HepG2 (cell line): ENCODE measurements at regions not wholly inside any gene's neighbourhood (a gene's known extent, or its start where the extent isn't known, plus 50 kb on each side); places are given as distances from the start of the nearest gene placed in this dataset.

ENCODE experiments used
- ATAC-seq: fragments of 200-7000 bp; cut with Tn5 transposase; 3 replicates; pipeline ENCODE4 v1.9.1; 2020; ENCODE audit warnings: mild to moderate bottlenecking, moderate library complexity
- BruUV-seq: library from RNA; stranded (reverse); fragments of 400-500 nt; replicated peaks from 2 replicates; lab custom pipeline; 2021; lab: Mats Ljungman, UMichigan
- CTCF ChIA-PET: fragments of 300-600 bp; formaldehyde crosslinking; extraction: SDS; loops from one replicate; lab custom pipeline; 2021; ENCODE audit warnings: low total read pairs, inconsistent platforms, low intra/inter-chr PET ratio; lab: Yijun Ruan, JAX
- POLR2A ChIA-PET: fragments of 350-600 bp; sonication (Branson Sonifier 250); formaldehyde crosslinking; loops from one replicate; lab custom pipeline; 2020; ENCODE audit warnings: antibody characterized with exemption, inconsistent platforms; lab: Yijun Ruan, JAX
- DNase-seq: peaks from one replicate; pipeline ENCODE4 v3.0.0-alpha.2; 2015; ENCODE audit warnings: low spot score
- FAIRE-seq: peaks from 3 replicates; lab custom pipeline; 2011; peaks lifted over from hg19 to GRCh38; lab: Jason Lieb, UNC
- H2AFZ ChIP-seq: one replicate; pipeline ENCODE4 v1.6.1; 2011; ENCODE audit warnings: low read length, inconsistent platforms
- H3K27ac ChIP-seq: fragments of 300-600 bp; 3 replicates; pipeline ENCODE4 v1.8.0; 2011; ENCODE audit warnings: mixed run types, mild to moderate bottlenecking, mixed read lengths, low read length, inconsistent platforms; ENCODE audit not compliant: insufficient read depth; ENCODE audit errors: extremely low read length
- H3K27me3 ChIP-seq, 2 experiments: fragments of 200-600 bp in 1 of 2; 2 replicates in 1 of 2; 3 replicates in 1 of 2; pipeline versions ENCODE4 v1.6.0 to v1.8.0; 2011; ENCODE audit warnings: low read length in 2 of 2, mild to moderate bottlenecking in 2 of 2, moderate library complexity in 2 of 2, inconsistent platforms in 1 of 2; ENCODE audit not compliant: insufficient read depth in 2 of 2, control insufficient read depth in 1 of 2
- H3K36me3 ChIP-seq, 2 experiments: fragments of 200-600 bp in 1 of 2; replicated peaks in 1 of 2; 2 replicates in 1 of 2; 3 replicates in 1 of 2; pipeline versions ENCODE4 v1.5.1 to v1.8.0; 2011; ENCODE audit warnings: low read length in 2 of 2, inconsistent platforms in 1 of 2; ENCODE audit not compliant: insufficient read depth in 2 of 2, control insufficient read depth in 1 of 2
- H3K4me1 ChIP-seq: 2 replicates; pipeline ENCODE4 v1.5.1; 2012; ENCODE audit warnings: low read length, inconsistent platforms; ENCODE audit not compliant: insufficient read depth
- H3K4me2 ChIP-seq: 2 replicates; pipeline ENCODE4 v1.6.0; 2011; ENCODE audit warnings: low read depth, low read length, inconsistent platforms
- H3K4me3 ChIP-seq, 3 experiments: fragments of 200-600 bp in 1 of 3; sonication (generic), shearing (Covaris generic) in 1 of 3; replicated peaks in 1 of 3; 2 replicates each; pipeline ENCODE4 v1.5.1; 2011 to 2016; ENCODE audit warnings: low read length in 3 of 3, inconsistent platforms in 2 of 3, low read depth in 2 of 3, mild to moderate bottlenecking in 2 of 3, control low read depth in 1 of 3, mixed read lengths in 1 of 3; ENCODE audit not compliant: insufficient read depth in 1 of 3
- H3K79me2 ChIP-seq: one replicate; pipeline ENCODE4 v1.6.1; 2011; ENCODE audit warnings: low read length, inconsistent platforms; ENCODE audit not compliant: insufficient read depth
- H3K9ac ChIP-seq: 2 replicates; pipeline ENCODE4 v1.6.0; 2011; ENCODE audit warnings: mild to moderate bottlenecking, low read depth, low read length, inconsistent platforms; ENCODE audit not compliant: insufficient read depth
- H3K9me3 ChIP-seq: 2 replicates; pipeline ENCODE4 v1.5.1; 2012; ENCODE audit warnings: mild to moderate bottlenecking, low read length
- H4K20me1 ChIP-seq: 2 replicates; pipeline ENCODE4 v1.6.0; 2011; ENCODE audit warnings: inconsistent platforms, mild to moderate bottlenecking, low read length, moderate library complexity; ENCODE audit not compliant: insufficient read depth
- DNMT1 ChIP-seq: sonication (generic); formaldehyde crosslinking; IDR thresholded peaks from 2 replicates; pipeline ENCODE4 v1.5.1; 2020; ENCODE audit warnings: mild to moderate bottlenecking, missing genetic modification reagents
- HNRNPH1 ChIP-seq: fragments of 200-400 bp; formaldehyde crosslinking; optimal IDR thresholded peaks from 2 replicates; pipeline ENCODE3; 2017; ENCODE audit warnings: mild to moderate bottlenecking, low read depth, low read length
- MYNN ChIP-seq: sonication (generic); formaldehyde crosslinking; IDR thresholded peaks from 2 replicates; pipeline ENCODE4 v1.4.0; 2020; ENCODE audit warnings: mild to moderate bottlenecking, low read depth, missing genetic modification reagents
- SCMH1 ChIP-seq: sonication (generic); formaldehyde crosslinking; IDR thresholded peaks from 2 replicates; pipeline ENCODE4 v1.9.0; 2021; ENCODE audit warnings: missing genetic modification reagents, mild to moderate bottlenecking, borderline replicate concordance
- SNAI1 ChIP-seq: sonication (generic); formaldehyde crosslinking; IDR thresholded peaks from 2 replicates; pipeline ENCODE4 v1.5.0; 2020; ENCODE audit warnings: mild to moderate bottlenecking, missing genetic modification reagents, borderline replicate concordance
- ZNF44 ChIP-seq: sonication (generic); formaldehyde crosslinking; IDR thresholded peaks from 2 replicates; pipeline ENCODE4 v1.5.1; 2020; ENCODE audit warnings: mild to moderate bottlenecking, missing genetic modification reagents
- ZNF552 ChIP-seq: sonication (generic); formaldehyde crosslinking; IDR thresholded peaks from 2 replicates; pipeline ENCODE4 v1.9.0; 2022; ENCODE audit warnings: missing genetic modification reagents, mild to moderate bottlenecking, borderline replicate concordance
- WGBS: methylation state at CpG from one replicate; pipeline ENCODE4 v1.1.6; 2017; ENCODE audit warnings: low lambda C conversion rate; 5-methylcytosine and 5-hydroxymethylcytosine counted together
- in situ Hi-C: cut with HindIII; loops from 2 replicates; pipeline ENCODE4 v1.10.0; 2017; ENCODE audit warnings: low pct_unique_long_range_greater_than_20kb; ENCODE audit not compliant: extremely low pct_ligation_motif_present
- intact Hi-C: fragments of 100-400 bp; cut with micrococcal nuclease; formaldehyde crosslinking; loops from one replicate; pipeline ENCODE4 v1.10.0; 2022; ENCODE audit not compliant: unreplicated experiment
- TF ChIP-seq, protein P1 (sequence below): sonication (generic); formaldehyde crosslinking; IDR thresholded peaks from 2 replicates; pipeline ENCODE4 v1.4.0; 2020; ENCODE audit warnings: low read depth, mild to moderate bottlenecking, missing genetic modification reagents

DNA sequence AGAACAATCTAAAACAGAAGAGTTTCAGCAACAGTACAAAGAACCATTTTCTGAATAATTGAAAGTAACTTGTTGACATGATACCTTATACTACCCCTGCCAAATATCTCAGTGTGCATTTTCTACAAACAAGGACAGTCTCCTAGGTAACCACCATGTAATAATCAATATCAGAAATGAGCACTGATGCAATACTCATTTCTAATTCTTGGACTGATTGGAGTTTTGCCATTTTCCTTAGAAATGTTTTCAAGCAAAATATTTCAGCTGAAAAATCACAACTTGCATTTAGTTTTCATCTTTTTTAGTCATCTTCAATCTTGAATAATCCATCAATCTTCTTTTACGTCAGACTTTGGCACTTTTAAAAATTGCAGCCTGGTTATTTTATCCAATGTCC, 420.2 kb downstream of the CDC14C start:
- Histone ChIP-seq H3K27ac (no peak overlapping the region), H3K9ac (no peak overlapping the region), H3K36me3 (no peaks in the 10 kb centered on the region), H3K4me1 (no peaks in the 10 kb centered on the region), H3K4me2 (no peak overlapping the region), H3K79me2 (no peaks in the 10 kb centered on the region), H4K20me1 (no peaks in the 10 kb centered on the region), H3K27me3 (no peaks in the 10 kb centered on the region), H2AFZ (no peak overlapping the region), H3K9me3 (peaks cover 5% of the 10 kb centered on the region; the same call in 1 of the 2 replicates), H3K4me3 (no peak overlapping the region)
- DNase-seq, result no peak
- intact Hi-C loops, result no loop called here
- no peak for ATAC-seq
- ChIA-PET CTCF (no interaction called here), POLR2A (no interaction called here)
- in situ Hi-C loops, result no loop called here
- 0% methylated on average over 1 of the region's 1 CpG for WGBS
- no peak for FAIRE-seq
- no TSS peak for BruUV-seq
- no peak for TF ChIP-seq DNMT1
- no peak for TF ChIP-seq SCMH1 (CRISPR knock-in tag)
- TF ChIP-seq ZNF44 (CRISPR knock-in tag), result no peak
- no peak for TF ChIP-seq HNRNPH1
- TF ChIP-seq, protein P1, sequence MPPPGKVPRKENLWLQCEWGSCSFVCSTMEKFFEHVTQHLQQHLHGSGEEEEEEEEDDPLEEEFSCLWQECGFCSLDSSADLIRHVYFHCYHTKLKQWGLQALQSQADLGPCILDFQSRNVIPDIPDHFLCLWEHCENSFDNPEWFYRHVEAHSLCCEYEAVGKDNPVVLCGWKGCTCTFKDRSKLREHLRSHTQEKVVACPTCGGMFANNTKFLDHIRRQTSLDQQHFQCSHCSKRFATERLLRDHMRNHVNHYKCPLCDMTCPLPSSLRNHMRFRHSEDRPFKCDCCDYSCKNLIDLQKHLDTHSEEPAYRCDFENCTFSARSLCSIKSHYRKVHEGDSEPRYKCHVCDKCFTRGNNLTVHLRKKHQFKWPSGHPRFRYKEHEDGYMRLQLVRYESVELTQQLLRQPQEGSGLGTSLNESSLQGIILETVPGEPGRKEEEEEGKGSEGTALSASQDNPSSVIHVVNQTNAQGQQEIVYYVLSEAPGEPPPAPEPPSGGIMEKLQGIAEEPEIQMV (CRISPR knock-in tag), result no peak
- no peak for TF ChIP-seq MYNN (CRISPR knock-in tag)
- TF ChIP-seq SNAI1 (CRISPR knock-in tag), result no peak
- no peak for TF ChIP-seq ZNF552 (CRISPR knock-in tag)
